Colonic mucosa (tissue), 4 donors: ENCODE measurements at regions not wholly inside any gene's neighbourhood (a gene's known extent, or its start where the extent isn't known, plus 50 kb on each side); places are given as distances from the start of the nearest gene placed in this dataset.

Experiments
- DNase-seq: peaks from one replicate; pipeline ENCODE4 v3.0.0-alpha.2; 2020
- H3K27ac ChIP-seq: fragments of 200-600 bp; one replicate; pipeline ENCODE4 v1.8.0; 2021
- H3K27me3 ChIP-seq: fragments of 200-600 bp; one replicate; pipeline ENCODE4 v1.8.0; 2021
- H3K36me3 ChIP-seq: fragments of 200-600 bp; one replicate; pipeline ENCODE4 v1.8.0; 2021
- H3K4me1 ChIP-seq: fragments of 200-600 bp; one replicate; pipeline ENCODE4 v1.8.0; 2021; ENCODE audit warnings: mild to moderate bottlenecking
- H3K4me3 ChIP-seq: fragments of 200-600 bp; one replicate; pipeline ENCODE4 v1.8.0; 2021
- H3K9ac ChIP-seq, 2 donors: one replicate each; pipeline ENCODE4 v1.7.0; 2013; ENCODE audit warnings: control low read depth in 2 of 2, low read depth in 2 of 2, low read length in 2 of 2
- H3K9me3 ChIP-seq: fragments of 200-600 bp; one replicate; pipeline ENCODE4 v1.8.0; 2021
- CTCF ChIP-seq: fragments of 200-600 bp; IDR thresholded peaks from one replicate; pipeline ENCODE4 v1.8.0; 2022; ENCODE audit warnings: antibody characterized with exemption, mild to moderate bottlenecking
- intact Hi-C: fragments of 100-400 bp; cut with DNase I; formaldehyde crosslinking; loops from one replicate; pipeline ENCODE4 v1.14.1; 2022
- donor health status: healthy.
- donor health status: DM: no; HTN: no; CAD: no.
- donor health status: DM: no; HTN: no; CAD: no.

GRCh38 chr2:198595721-198596120 is 791.3 kb downstream of the PLCL1 start:
- Histone ChIP-seq H3K4me1 (no peaks in the 10 kb centered on the region), H3K9me3 (no peaks in the 10 kb centered on the region), H3K36me3 (no peaks in the 10 kb centered on the region), H3K27ac (no peak overlapping the region), H3K4me3 (no peak overlapping the region), H3K27me3 (no peaks in the 10 kb centered on the region), H3K9ac (no peak overlapping the region)
- intact Hi-C loops, result no loop called here
- TF ChIP-seq CTCF, result no peak
- no peak for DNase-seq

GRCh38 chr2:198591586-198591985 is 787.2 kb downstream of the PLCL1 start:
- H3K9ac ChIP-seq, result no peak overlapping the region
- no peaks in the 10 kb centered on the region for H3K9me3 ChIP-seq
- H3K4me1 ChIP-seq, result peaks cover 7% of the 10 kb centered on the region
- H3K27ac ChIP-seq, result no peak overlapping the region
- intact Hi-C loops, result no loop called here
- H3K36me3 ChIP-seq, result no peaks in the 10 kb centered on the region
- no peak overlapping the region for H3K4me3 ChIP-seq
- TF ChIP-seq CTCF, result no peak
- H3K27me3 ChIP-seq, result no peaks in the 10 kb centered on the region
- DNase-seq, result no peak

GRCh38 chr2:198587741-198588140 is 783.3 kb downstream of the PLCL1 start:
- H3K27me3 ChIP-seq, result no peaks in the 10 kb centered on the region
- no peak for TF ChIP-seq CTCF
- no peak overlapping the region for H3K4me3 ChIP-seq
- H3K9ac ChIP-seq, result no peak overlapping the region
- H3K36me3 ChIP-seq, result no peaks in the 10 kb centered on the region
- intact Hi-C loops, result no loop called here
- H3K27ac ChIP-seq, result peak overlapping the region; percentile 29
- no peaks in the 10 kb centered on the region for H3K9me3 ChIP-seq
- H3K4me1 ChIP-seq, result peaks cover 7% of the 10 kb centered on the region
- DNase-seq, result peak; percentile 53

GRCh38 chr2:198587240-198587639 is 782.8 kb downstream of the PLCL1 start:
- Histone ChIP-seq H3K9ac (no peak overlapping the region), H3K9me3 (no peaks in the 10 kb centered on the region), H3K27ac (peak overlapping the region; percentile 29), H3K27me3 (no peaks in the 10 kb centered on the region), H3K36me3 (no peaks in the 10 kb centered on the region), H3K4me3 (no peak overlapping the region), H3K4me1 (peaks cover 7% of the 10 kb centered on the region)
- intact Hi-C loops, result no loop called here
- no peak for TF ChIP-seq CTCF
- DNase-seq, result peak; percentile 21

GRCh38 chr2:198571393-198571792 is 767.0 kb downstream of the PLCL1 start:
- H3K4me1 ChIP-seq, result no peaks in the 10 kb centered on the region
- no peaks in the 10 kb centered on the region for H3K9me3 ChIP-seq
- no peaks in the 10 kb centered on the region for H3K36me3 ChIP-seq
- intact Hi-C loops, result no loop called here
- no peaks in the 10 kb centered on the region for H3K27me3 ChIP-seq
- H3K4me3 ChIP-seq, result no peak overlapping the region
- no peak for TF ChIP-seq CTCF
- H3K9ac ChIP-seq, result no peak overlapping the region
- DNase-seq, result no peak
- no peak overlapping the region for H3K27ac ChIP-seq

- Histone ChIP-seq H3K27me3 (no peaks in the 10 kb centered on the region), H3K27ac (no peak overlapping the region), H3K36me3 (no peaks in the 10 kb centered on the region), H3K4me1 (no peaks in the 10 kb centered on the region), H3K4me3 (no peak overlapping the region), H3K9me3 (no peaks in the 10 kb centered on the region), H3K9ac (no peak overlapping the region)
- DNase-seq, result no peak
- intact Hi-C loops, result no loop called here
- TF ChIP-seq CTCF, result no peak
Observed at GRCh38 chr2:198558176-198558575, 753.8 kb downstream of the PLCL1 start.
